ENCODE measurements at regions not wholly inside any gene's neighbourhood (a gene's known extent, or its start where the extent isn't known, plus 50 kb on each side); places are given as distances from the start of the nearest gene placed in this dataset.

DNA sequence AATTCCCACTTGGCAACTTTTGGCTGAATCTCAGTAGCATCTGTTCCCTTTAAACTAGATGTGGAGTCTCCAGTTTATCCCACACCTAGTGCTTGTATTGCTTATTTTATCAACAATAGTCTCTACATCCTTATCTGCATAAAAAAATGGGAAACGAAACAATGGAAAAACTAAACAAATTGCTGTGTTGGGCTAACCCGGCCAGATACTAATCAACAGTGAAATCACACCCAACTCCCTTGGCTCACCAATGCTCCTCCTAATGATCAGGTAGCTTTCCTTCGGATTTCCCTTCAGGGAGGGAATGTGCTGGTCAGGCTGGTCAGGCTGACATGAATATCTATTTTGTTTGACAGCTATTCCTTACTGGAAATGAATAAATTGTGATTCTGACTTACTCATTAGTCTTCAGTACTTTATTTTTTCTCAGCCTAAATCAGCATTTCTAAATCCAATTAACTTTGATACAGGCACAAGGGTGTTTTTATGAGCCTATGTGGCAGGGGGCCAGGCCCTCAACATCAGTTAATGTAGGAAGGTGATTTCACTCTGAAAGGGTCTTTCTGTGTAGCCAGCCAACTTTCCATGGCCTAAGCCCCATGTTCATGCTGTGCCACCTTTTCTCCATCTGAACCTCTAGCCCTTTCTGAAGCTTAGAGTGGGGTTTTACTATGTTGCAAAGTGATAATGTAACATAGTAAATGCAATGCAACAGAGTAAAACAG, 170.5 kb upstream of the NPSR1 start:
- Histone ChIP-seq H4K20me1 (ENCODE audit: insufficient read depth) (no peaks in the 10 kb centered on the region), H3K9ac (ENCODE audit: low read length) (no peak overlapping the region), H3K4me3 (replicated peaks in 1 of 2; ENCODE audit: low read depth in 1 of 2, low read length in 2 of 2) (no peak overlapping the region), H3K9me2 (ENCODE audit: insufficient read depth) (no peaks in the 10 kb centered on the region), H3K4me2 (ENCODE audit: low read length) (no peak overlapping the region), H2AFZ (ENCODE audit: low read depth, low read length, poor library complexity, severe bottlenecking) (no peak overlapping the region), H3K27ac (ENCODE audit: low read depth, low read length) (no peak overlapping the region), H3K4me1 (ENCODE audit: control insufficient read depth in 1 of 2, insufficient read depth in 2 of 2, low read length in 2 of 2) (no peaks in the 10 kb centered on the region), H3K36me3 (ENCODE audit: control insufficient read depth in 1 of 2, insufficient read depth in 2 of 2, low read length in 2 of 2) (no peaks in the 10 kb centered on the region), H3K27me3 (ENCODE audit: insufficient read depth, low read length) (no peaks in the 10 kb centered on the region), H3K9me3 (ENCODE audit: control insufficient read depth in 1 of 2, insufficient read depth in 1 of 2, low read depth in 1 of 2, low read length in 2 of 2) (no peaks in the 10 kb centered on the region), H3K79me2 (ENCODE audit: insufficient read depth, low read length) (no peaks in the 10 kb centered on the region)
- POLR2A ChIA-PET: no interaction called here
- ATAC-seq (no peak), DNase-seq (ENCODE audit: low read depth, low spot score) (no peak)
- RAD21 ChIA-PET (ENCODE audit: low non-redundant PET in 1 of 2, low total read pairs in 2 of 2, uncharacterized antibody in 2 of 2, unreplicated experiment in 2 of 2): interaction anchor here in 1 of 2 experiments (0.6 kb wide), 1 partner anchor 11 kb away, joined by 3 read pairs; no protein-coding TSS in a partner anchor
- no TSS peak for BruUV-seq (replicated peaks)
- CTCF ChIA-PET: interaction anchor here (0.7 to 1.4 kb wide), 2 partner anchors 9 to 200 kb away, joined by 5 to 6 read pairs; no protein-coding TSS in a partner anchor
- intact Hi-C loops (cut with micrococcal nuclease): no loop called here
- TF ChIP-seq POLR2A (IDR thresholded peaks at IDR 0.05; ENCODE audit: borderline replicate concordance, extremely low read depth, insufficient read depth, insufficient read length): no peak
- TF ChIP-seq EZH2phosphoT487 (IDR thresholded peaks at IDR 0.05; ENCODE audit: borderline replicate concordance): no peak
- no peak for TF ChIP-seq SIN3A (IDR thresholded peaks at IDR 0.05; ENCODE audit: low read depth)
- TF ChIP-seq, protein P1, sequence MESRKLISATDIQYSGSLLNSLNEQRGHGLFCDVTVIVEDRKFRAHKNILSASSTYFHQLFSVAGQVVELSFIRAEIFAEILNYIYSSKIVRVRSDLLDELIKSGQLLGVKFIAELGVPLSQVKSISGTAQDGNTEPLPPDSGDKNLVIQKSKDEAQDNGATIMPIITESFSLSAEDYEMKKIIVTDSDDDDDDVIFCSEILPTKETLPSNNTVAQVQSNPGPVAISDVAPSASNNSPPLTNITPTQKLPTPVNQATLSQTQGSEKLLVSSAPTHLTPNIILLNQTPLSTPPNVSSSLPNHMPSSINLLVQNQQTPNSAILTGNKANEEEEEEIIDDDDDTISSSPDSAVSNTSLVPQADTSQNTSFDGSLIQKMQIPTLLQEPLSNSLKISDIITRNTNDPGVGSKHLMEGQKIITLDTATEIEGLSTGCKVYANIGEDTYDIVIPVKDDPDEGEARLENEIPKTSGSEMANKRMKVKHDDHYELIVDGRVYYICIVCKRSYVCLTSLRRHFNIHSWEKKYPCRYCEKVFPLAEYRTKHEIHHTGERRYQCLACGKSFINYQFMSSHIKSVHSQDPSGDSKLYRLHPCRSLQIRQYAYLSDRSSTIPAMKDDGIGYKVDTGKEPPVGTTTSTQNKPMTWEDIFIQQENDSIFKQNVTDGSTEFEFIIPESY (IDR thresholded peaks at IDR 0.05; ENCODE audit: extremely low read depth, insufficient replicate concordance, low read length): no peak
- TF ChIP-seq CEBPB (IDR thresholded peaks at IDR 0.05; ENCODE audit: low read depth): no peak

DNA sequence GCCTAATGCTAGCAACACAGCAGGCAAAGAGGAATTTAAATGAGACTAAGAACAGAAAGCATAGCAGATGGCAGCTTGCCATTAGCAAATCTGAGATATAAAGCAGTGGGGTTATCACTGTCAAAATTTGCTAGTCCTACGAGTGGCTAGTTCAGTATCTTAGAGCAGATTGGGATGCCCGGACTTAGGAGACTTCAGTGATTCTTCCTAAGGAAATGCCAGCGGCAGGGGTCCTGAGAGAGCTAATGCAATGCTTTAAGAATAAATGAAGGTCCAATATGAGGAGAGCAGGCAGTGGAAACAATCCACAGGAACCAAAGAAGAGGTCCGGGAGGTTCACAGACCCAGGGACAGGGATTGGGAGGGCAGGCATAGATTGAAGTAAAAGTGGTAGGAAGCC, 169.3 kb upstream of the NPSR1 start:
- H3K4me1 ChIP-seq (ENCODE audit: control insufficient read depth in 1 of 2, insufficient read depth in 2 of 2, low read length in 2 of 2): no peaks in the 10 kb centered on the region
- H3K4me2 ChIP-seq (ENCODE audit: low read length): no peak overlapping the region
- no peaks in the 10 kb centered on the region for H3K36me3 ChIP-seq (ENCODE audit: control insufficient read depth in 1 of 2, insufficient read depth in 2 of 2, low read length in 2 of 2)
- no peaks in the 10 kb centered on the region for H3K9me2 ChIP-seq (ENCODE audit: insufficient read depth)
- no peak overlapping the region for H3K9ac ChIP-seq (ENCODE audit: low read length)
- CTCF ChIA-PET: no interaction called here
- no peak overlapping the region for H3K4me3 ChIP-seq (replicated peaks in 1 of 2; ENCODE audit: low read depth in 1 of 2, low read length in 2 of 2)
- POLR2A ChIA-PET: no interaction called here
- RAD21 ChIA-PET (ENCODE audit: low non-redundant PET in 1 of 2, low total read pairs in 2 of 2, uncharacterized antibody in 2 of 2, unreplicated experiment in 2 of 2): no interaction called here
- intact Hi-C loops (cut with micrococcal nuclease): no loop called here
- no peaks in the 10 kb centered on the region for H4K20me1 ChIP-seq (ENCODE audit: insufficient read depth)
- no peak overlapping the region for H2AFZ ChIP-seq (ENCODE audit: low read depth, low read length, poor library complexity, severe bottlenecking)
- H3K79me2 ChIP-seq (ENCODE audit: insufficient read depth, low read length): no peaks in the 10 kb centered on the region
- H3K9me3 ChIP-seq (ENCODE audit: control insufficient read depth in 1 of 2, insufficient read depth in 1 of 2, low read depth in 1 of 2, low read length in 2 of 2): no peaks in the 10 kb centered on the region
- H3K27me3 ChIP-seq (ENCODE audit: insufficient read depth, low read length): no peaks in the 10 kb centered on the region
- BruUV-seq (replicated peaks): no TSS peak
- DNase-seq (ENCODE audit: low read depth, low spot score) (no peak), ATAC-seq (no peak)
- H3K27ac ChIP-seq (ENCODE audit: low read depth, low read length): no peak overlapping the region
- TF ChIP-seq, protein P2, sequence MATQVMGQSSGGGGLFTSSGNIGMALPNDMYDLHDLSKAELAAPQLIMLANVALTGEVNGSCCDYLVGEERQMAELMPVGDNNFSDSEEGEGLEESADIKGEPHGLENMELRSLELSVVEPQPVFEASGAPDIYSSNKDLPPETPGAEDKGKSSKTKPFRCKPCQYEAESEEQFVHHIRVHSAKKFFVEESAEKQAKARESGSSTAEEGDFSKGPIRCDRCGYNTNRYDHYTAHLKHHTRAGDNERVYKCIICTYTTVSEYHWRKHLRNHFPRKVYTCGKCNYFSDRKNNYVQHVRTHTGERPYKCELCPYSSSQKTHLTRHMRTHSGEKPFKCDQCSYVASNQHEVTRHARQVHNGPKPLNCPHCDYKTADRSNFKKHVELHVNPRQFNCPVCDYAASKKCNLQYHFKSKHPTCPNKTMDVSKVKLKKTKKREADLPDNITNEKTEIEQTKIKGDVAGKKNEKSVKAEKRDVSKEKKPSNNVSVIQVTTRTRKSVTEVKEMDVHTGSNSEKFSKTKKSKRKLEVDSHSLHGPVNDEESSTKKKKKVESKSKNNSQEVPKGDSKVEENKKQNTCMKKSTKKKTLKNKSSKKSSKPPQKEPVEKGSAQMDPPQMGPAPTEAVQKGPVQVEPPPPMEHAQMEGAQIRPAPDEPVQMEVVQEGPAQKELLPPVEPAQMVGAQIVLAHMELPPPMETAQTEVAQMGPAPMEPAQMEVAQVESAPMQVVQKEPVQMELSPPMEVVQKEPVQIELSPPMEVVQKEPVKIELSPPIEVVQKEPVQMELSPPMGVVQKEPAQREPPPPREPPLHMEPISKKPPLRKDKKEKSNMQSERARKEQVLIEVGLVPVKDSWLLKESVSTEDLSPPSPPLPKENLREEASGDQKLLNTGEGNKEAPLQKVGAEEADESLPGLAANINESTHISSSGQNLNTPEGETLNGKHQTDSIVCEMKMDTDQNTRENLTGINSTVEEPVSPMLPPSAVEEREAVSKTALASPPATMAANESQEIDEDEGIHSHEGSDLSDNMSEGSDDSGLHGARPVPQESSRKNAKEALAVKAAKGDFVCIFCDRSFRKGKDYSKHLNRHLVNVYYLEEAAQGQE (IDR thresholded peaks at IDR 0.05; ENCODE audit: low read depth): no peak
- no peak for TF ChIP-seq POLR2A (IDR thresholded peaks at IDR 0.05; ENCODE audit: borderline replicate concordance, extremely low read depth, insufficient read depth, insufficient read length)
- TF ChIP-seq RAD21 (IDR thresholded peaks at IDR 0.05; ENCODE audit: low read depth): no peak
- no peak for TF ChIP-seq SIN3A (IDR thresholded peaks at IDR 0.05; ENCODE audit: low read depth)
- TF ChIP-seq ELF1 (IDR thresholded peaks at IDR 0.05; ENCODE audit: borderline replicate concordance, low read depth): no peak
- no peak for TF ChIP-seq CEBPB (IDR thresholded peaks at IDR 0.05; ENCODE audit: low read depth)
- TF ChIP-seq, protein P1 (IDR thresholded peaks at IDR 0.05; ENCODE audit: extremely low read depth, insufficient replicate concordance, low read length): no peak
- TF ChIP-seq CBX3 (IDR thresholded peaks at IDR 0.05; ENCODE audit: low read depth): no peak
